ENCODE measurements at regions not wholly inside any gene's neighbourhood (a gene's known extent, or its start where the extent isn't known, plus 50 kb on each side); places are given as distances from the start of the nearest gene placed in this dataset.

DNA sequence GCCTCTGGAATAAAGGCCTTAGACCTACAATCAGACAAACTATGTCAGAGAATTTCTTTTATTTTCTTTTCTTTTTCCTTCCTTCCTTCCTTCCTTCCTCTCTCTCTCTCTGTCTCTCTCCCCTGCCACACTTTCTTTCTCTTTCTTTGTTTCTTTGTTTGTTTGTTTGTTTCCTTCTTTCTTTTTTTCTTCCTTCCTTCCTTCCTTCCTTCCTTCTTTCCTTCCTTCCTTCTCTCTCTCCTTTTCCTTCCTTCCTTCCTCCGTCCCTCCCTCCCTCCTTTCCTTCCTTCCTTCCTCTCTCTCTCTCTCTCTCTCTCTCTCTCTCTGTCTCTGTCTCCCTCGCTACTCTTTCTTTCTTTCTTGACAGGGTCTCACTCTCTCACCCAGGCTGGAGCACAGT, 242.6 kb downstream of the GATA3 start:
- no peaks in the 10 kb centered on the region for H3K27me3 ChIP-seq
- no peak overlapping the region for H3K4me3 ChIP-seq
- H3K4me1 ChIP-seq = no peaks in the 10 kb centered on the region
- TF ChIP-seq, protein P1, sequence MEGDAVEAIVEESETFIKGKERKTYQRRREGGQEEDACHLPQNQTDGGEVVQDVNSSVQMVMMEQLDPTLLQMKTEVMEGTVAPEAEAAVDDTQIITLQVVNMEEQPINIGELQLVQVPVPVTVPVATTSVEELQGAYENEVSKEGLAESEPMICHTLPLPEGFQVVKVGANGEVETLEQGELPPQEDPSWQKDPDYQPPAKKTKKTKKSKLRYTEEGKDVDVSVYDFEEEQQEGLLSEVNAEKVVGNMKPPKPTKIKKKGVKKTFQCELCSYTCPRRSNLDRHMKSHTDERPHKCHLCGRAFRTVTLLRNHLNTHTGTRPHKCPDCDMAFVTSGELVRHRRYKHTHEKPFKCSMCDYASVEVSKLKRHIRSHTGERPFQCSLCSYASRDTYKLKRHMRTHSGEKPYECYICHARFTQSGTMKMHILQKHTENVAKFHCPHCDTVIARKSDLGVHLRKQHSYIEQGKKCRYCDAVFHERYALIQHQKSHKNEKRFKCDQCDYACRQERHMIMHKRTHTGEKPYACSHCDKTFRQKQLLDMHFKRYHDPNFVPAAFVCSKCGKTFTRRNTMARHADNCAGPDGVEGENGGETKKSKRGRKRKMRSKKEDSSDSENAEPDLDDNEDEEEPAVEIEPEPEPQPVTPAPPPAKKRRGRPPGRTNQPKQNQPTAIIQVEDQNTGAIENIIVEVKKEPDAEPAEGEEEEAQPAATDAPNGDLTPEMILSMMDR (IDR thresholded peaks at IDR 0.05) = no peak
- no peak for DNase-seq (ENCODE audit: low spot score)
- no peaks in the 10 kb centered on the region for H3K36me3 ChIP-seq
- no peaks in the 10 kb centered on the region for H3K9me3 ChIP-seq
- H3K27ac ChIP-seq = no peak overlapping the region

DNA sequence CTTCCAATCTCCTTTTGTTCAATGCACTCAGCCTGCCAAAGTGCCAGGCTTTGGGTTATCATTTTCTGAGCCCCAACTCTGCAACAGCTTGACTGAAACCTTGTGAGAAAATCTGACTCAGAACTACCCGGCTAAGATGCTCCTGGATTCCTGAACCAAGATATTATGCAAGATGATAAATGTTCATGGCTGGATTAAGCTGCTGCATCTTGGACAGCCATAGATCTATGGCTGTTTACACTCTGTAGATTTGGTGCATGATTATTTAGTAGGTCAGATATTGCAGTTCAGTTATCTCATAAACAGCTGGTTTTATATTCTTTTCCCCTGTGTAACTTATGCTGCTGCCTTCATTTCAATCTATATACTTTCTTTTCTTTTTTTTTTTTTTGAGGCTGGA, 243.5 kb downstream of the GATA3 start:
- H3K4me3 ChIP-seq = no peak overlapping the region
- no peak overlapping the region for H3K27ac ChIP-seq
- no peaks in the 10 kb centered on the region for H3K27me3 ChIP-seq
- no peak for DNase-seq (ENCODE audit: low spot score)
- TF ChIP-seq, protein P1 (IDR thresholded peaks at IDR 0.05) = no peak
- no peaks in the 10 kb centered on the region for H3K4me1 ChIP-seq
- no peaks in the 10 kb centered on the region for H3K36me3 ChIP-seq
- no peaks in the 10 kb centered on the region for H3K9me3 ChIP-seq

DNA sequence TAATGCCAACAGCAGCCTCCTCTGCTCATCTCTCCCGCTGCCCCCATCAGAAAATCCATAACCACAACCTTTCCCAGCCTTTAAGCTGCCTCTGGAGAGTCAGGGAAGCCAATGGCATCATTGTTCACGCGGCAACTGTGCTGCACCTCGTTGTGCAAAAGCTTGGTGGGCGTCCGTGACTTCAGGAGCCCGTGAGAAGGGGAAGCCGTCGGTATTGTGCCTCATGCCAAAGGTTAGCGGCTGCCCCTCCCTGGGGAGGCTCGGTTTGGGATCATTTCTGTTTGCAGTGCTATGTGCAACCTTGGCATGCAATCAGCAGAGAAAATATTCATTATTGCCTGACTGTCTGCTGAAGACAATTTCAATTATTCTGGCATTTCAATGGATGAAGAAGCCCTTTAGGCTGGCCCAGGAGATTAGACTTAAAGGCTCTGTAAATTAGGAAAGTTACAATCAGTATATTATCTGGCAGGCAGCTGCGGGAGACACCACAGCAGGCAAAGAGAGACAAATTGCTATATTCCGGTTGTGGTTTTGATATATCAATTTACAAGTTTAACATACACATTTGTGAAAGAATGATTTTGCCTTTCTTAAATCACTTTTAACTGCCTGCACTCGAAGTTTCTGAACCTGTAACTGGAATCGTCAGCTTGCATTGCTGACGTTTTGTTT, 244.5 kb downstream of the GATA3 start:
- no peaks in the 10 kb centered on the region for H3K36me3 ChIP-seq
- H3K27me3 ChIP-seq = no peaks in the 10 kb centered on the region
- no peak overlapping the region for H3K27ac ChIP-seq
- H3K9me3 ChIP-seq = no peaks in the 10 kb centered on the region
- H3K4me1 ChIP-seq = no peaks in the 10 kb centered on the region
- DNase-seq (ENCODE audit: low spot score) = no peak
- TF ChIP-seq, protein P1 (IDR thresholded peaks at IDR 0.05) = no peak
- H3K4me3 ChIP-seq = no peak overlapping the region

DNA sequence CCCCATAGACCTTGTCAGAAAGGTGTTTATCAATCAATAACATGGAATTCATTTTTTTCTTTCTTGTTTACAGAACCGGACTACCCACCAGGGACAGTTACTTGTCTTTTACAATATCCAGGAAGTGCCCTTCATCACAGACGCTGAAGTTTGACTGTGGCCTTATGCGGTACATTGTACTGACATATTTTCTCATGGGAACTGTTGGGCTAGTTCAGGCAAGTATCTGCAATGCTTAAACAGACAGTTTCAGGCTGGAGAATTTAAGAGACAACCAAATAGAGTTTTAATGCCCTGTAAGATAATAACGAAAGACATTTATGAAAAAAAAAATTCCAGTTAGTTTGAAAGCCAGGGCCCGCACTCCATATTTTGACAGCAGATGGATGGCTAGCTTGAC, 246.4 kb downstream of the GATA3 start:
- H3K36me3 ChIP-seq = no peaks in the 10 kb centered on the region
- no peaks in the 10 kb centered on the region for H3K27me3 ChIP-seq
- H3K4me3 ChIP-seq = no peak overlapping the region
- H3K27ac ChIP-seq = no peak overlapping the region
- DNase-seq (ENCODE audit: low spot score) = no peak
- H3K4me1 ChIP-seq = no peaks in the 10 kb centered on the region
- H3K9me3 ChIP-seq = no peaks in the 10 kb centered on the region
- TF ChIP-seq, protein P1 (IDR thresholded peaks at IDR 0.05) = no peak

DNA sequence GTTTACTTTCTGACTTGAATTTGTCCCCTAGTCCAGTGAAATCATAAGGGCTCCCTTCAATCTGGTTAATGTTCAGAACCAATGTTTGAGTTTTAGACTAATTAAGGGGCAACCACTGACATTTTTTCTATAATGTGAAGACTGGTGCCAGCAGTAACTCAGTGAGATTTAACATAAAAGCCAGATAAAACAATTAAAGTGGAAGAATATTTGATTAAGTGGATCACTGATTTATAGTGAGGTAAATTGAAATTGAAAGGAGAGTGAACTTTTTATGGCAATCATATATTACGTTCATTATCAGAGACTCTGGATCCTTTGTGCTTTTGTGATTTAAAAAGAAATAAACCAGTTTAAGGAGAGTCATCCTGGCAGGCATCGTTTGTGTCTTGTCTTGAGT, 246.8 kb downstream of the GATA3 start:
- TF ChIP-seq, protein P1 (IDR thresholded peaks at IDR 0.05) = no peak
- no peaks in the 10 kb centered on the region for H3K9me3 ChIP-seq
- H3K4me1 ChIP-seq = no peaks in the 10 kb centered on the region
- no peaks in the 10 kb centered on the region for H3K27me3 ChIP-seq
- no peak overlapping the region for H3K27ac ChIP-seq
- no peak overlapping the region for H3K4me3 ChIP-seq
- no peaks in the 10 kb centered on the region for H3K36me3 ChIP-seq
- no peak for DNase-seq (ENCODE audit: low spot score)

DNA sequence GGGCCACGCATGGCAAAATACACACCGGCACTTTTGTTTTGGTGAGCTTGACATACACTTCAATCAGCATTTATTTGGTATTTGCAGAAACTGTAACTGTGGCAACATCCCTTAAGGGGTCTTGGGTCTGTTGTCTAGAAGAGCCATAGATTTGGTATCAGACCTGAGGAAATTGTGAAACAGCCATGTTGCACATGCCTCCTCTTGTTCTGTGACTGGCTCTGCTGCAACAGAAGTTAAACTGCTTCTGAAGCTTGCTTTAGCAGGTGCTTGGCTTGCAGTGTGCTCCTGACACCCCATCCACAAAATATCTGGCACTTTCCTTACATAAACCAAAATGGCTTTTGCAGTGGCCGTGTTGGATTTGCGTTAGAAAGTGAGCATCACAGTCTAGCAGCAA, 247.3 kb downstream of the GATA3 start:
- Histone ChIP-seq H3K27ac (no peak overlapping the region), H3K4me3 (no peak overlapping the region), H3K36me3 (no peaks in the 10 kb centered on the region), H3K4me1 (no peaks in the 10 kb centered on the region), H3K9me3 (no peaks in the 10 kb centered on the region), H3K27me3 (no peaks in the 10 kb centered on the region)
- DNase-seq (ENCODE audit: low spot score) = no peak
- TF ChIP-seq, protein P1 (IDR thresholded peaks at IDR 0.05) = no peak

Data from right atrium auricular region (tissue), 2 donors.